UCSD-AML1 (cell line): ENCODE measurements at regions not wholly inside any gene's neighbourhood (a gene's known extent, or its start where the extent isn't known, plus 50 kb on each side); places are given as distances from the start of the nearest gene placed in this dataset.
"Not testable (repeated sequence)": the region's sequence is repeated elsewhere in the genome, so short reads cannot be mapped to it uniquely, and the experiment has no call there.

Experiments used
- DNase-seq: peaks from one replicate; lab custom pipeline; 2025; ENCODE audit not compliant: unreplicated experiment; lab: John Stamatoyannopoulos, UW

- DNase-seq: no peak
Measured at GRCh38 chr15:62404194-62404985, 239.3 kb upstream of the C2CD4B start.

- no peak for DNase-seq
Measured at GRCh38 chr15:62406305-62406891, 241.3 kb upstream of the C2CD4B start.

- DNase-seq: no peak
Measured at GRCh38 chr15:62407216-62407615, 242.1 kb upstream of the C2CD4B start.

DNA sequence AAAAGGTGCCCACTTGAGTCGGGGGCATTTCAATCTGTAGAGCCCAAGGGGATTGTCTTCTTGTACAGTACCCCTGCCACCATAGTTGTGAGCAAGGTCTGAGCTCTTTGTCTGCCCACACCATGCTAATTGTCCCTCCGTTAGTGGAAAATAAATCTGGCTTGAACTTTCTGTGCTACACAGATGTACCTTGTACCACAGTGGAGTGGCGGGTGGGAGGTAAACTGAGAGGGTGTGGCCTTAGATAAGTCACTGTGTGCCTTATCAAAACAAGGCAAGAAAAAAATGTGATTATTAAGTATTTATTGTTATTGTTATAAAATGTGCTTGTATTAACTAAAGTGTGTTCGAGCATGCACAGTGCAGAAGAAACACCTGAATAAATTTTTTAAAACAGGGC lies 242.9 kb upstream of the C2CD4B start:
- no peak for DNase-seq

DNA sequence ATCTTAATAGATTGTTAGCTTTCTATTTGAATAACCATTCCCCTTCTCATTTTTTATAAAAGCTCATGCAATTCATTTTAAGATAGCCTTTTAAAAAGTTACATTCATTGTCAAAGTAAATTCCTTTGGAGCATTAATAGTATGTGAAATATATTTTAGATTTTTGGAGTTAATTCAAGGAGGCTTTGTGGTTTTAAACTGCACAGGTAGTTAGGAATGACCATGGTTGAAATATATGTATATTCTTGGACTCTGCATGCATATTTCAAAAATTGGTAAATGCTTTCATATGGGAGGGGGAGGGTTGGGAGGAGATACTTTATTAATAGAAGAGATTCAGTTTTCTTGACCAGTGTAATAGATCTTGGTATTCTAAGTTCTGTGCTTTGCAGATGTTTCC lies 244.4 kb upstream of the C2CD4B start:
- no peak for DNase-seq

DNA sequence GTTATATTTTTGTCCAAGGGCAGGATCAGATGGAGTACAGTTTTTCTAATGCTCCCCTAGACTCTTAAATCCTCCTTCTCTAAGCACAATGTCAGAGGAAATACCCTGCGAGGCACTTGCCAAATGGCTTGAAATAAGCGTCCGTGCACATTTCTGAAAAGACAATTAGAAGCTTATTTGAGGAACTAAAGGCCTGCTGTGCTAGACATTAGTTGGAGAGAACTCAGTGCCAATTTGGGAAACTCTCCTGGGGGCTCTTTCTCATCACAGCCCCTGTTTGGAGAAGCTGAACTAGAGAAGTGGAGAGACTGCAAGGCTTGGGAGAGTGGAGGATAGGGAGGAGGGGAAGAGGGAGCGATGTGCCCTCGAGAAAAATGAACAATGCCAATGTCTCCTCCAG lies 247.6 kb upstream of the C2CD4B start:
- DNase-seq: no peak

GRCh38 chr15:62413153-62413552 lies 248.1 kb upstream of the C2CD4B start:
- DNase-seq: no peak

DNA sequence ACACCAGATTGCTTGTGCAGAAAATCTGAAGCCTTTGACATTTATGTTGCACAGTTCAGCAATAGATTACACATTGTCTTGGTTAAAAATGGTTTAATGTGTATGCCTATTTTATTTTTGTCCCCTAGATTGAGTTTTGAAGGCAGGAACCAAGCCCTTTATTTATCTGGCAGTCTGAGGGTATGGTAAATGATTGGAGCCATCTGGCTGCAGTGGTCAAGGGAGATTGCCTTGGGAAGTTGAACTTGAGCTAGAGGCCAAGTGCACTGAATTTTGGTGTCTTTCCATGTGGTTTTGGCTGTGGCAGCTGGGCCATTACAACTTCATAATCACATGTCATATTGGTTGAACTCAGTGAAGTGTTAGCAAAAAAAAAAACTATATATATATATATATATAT lies 248.7 kb upstream of the C2CD4B start:
- no peak for DNase-seq

- no peak for DNase-seq
Measured at GRCh38 chr15:62415498-62415897, 250.4 kb upstream of the C2CD4B start.

DNA sequence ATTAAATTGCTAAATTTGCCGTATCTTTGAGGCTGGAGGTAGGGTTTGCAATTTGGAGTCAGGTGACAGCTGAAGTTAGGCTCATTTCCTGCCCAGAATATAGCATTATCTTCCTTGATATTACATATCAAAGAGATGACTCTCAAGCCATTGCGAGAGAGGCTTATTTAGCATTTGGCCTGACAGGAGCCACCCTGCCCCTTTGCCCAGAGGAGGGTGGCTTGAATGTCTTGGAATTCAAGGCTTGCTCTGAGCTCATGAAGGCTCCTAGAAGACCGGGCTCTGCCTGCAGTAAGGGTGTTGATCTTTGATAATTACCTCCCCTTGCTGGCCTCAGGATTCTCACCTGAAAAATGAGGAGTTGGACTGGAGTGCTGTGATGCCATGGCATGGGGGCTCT lies 251.4 kb upstream of the C2CD4B start:
- no peak for DNase-seq

DNA sequence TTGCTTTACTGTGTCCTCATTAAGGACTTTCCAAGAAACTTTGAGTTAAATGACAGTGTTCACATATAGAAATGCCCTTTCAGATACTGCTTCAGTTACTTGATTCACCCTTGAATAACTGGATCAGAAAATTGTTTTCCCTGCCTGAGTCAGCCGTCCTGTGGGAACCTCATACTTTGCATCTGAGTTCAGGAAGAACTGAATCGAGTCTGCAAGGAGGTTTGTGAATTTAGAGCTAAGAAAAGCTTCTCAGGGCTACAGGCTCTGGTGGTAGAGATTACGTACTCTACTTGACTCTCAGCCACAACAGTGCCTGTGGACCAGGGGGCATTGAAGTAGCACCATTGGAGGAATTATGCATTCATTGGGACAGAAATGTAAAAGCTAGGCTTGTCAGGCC lies 252.4 kb upstream of the C2CD4B start:
- no peak for DNase-seq

GRCh38 chr15:62418496-62418895 lies 253.4 kb upstream of the C2CD4B start:
- DNase-seq: not testable (repeated sequence)

DNA sequence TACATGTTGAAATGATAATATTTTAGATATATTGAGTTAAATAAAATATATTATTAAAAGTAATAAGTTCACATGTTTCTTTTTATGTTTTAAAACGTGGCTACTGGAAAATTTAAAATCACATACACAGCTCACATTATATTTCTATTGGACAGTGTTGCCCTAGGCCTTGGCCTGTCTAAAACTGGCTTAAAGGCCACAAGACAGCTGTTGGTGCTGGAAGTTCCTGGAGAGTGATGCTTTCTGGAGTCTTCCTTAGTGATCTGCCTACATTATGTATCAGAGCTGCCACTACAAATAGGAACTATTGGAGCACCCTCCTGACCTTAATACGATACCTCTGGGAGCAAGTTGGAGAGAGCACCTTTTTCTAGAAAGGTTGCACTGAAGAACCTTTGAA lies 254.1 kb upstream of the C2CD4B start:
- no peak for DNase-seq

GRCh38 chr15:62420371-62420770 lies 255.3 kb upstream of the C2CD4B start:
- not testable (repeated sequence) for DNase-seq

GRCh38 chr15:62421289-62421688 lies 256.2 kb upstream of the C2CD4B start:
- no peak for DNase-seq

- DNase-seq: no peak
Measured at GRCh38 chr15:62426387-62426956, 261.4 kb upstream of the C2CD4B start.

GRCh38 chr15:62428259-62428658 lies 263.2 kb upstream of the C2CD4B start:
- DNase-seq: no peak

GRCh38 chr15:62428851-62429598 lies 263.9 kb upstream of the C2CD4B start:
- DNase-seq: no peak

DNA sequence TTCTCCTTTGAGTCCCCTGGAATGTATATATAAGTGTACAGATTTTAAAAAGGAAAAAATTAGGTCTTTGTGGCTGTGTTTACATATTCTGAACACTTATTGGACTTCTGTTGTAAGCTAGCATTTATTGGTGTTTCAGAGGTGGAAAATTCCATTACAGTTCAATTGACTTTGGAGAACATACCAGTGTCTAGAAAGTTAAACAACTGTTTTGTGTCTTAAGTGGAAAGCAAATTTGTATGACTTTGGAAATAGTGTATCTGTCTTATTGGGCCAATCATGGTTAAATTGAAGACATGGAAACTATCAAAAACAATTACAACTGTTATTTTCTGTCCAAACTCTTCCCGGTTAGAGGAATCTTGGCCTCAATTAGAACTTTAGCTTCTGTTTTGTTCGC lies 265.0 kb upstream of the C2CD4B start:
- no peak for DNase-seq

- DNase-seq: no peak
Measured at GRCh38 chr15:62430552-62430951, 265.5 kb upstream of the C2CD4B start.

DNA sequence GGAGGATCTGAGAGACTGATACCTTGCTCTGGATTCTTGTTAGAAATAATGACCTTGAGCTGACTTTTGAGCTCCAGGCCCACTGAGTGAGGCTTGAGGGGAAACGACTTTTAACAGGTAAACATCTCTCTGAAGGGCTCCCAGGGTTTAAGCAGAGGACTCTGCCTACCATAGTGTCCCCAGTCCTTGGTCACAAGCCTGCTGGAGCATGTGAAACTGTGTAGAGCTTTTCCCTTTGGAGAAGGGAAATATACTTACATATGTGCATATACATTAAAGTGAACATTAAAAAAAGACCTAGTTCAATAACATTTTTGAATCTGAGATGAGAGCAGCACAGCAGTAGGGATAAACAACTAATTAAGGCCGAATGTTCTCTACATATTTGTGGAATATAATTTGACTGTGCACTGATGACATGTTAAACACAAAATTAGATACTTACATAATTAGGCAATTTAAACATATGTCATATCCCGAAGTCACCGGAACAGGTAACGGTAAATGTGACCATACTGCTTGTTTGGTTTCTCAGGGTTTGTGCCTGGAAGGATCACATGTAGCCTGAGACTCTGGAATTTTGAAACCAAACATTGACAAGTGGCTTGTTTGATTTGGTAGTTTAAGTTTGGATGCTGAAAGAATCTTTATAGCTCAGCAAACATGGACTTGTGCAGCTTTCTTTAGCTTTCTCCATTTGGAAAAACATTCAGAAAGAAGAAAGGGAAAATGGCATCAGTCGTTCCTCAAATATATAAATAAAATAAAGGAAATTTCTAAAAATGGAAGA lies 266.1 kb upstream of the C2CD4B start:
- DNase-seq: no peak
